SU-DHL-6 (cell line): ENCODE measurements at regions not wholly inside any gene's neighbourhood (a gene's known extent, or its start where the extent isn't known, plus 50 kb on each side); places are given as distances from the start of the nearest gene placed in this dataset.

ENCODE experiments used
- CTCF ChIP-seq: fragments of 200-600 bp; sonication (generic); IDR thresholded peaks from one replicate; pipeline ENCODE4 v1.5.1; 2017; ENCODE audit warnings: antibody characterized with exemption, mild to moderate bottlenecking, low read length, moderate library complexity; ENCODE audit not compliant: insufficient read depth, poor library complexity, severe bottlenecking
- EZH2phosphoT487 ChIP-seq: fragments of 200-600 bp; sonication (generic), shearing (Covaris generic); conservative IDR thresholded peaks from 2 replicates; pipeline ENCODE4 v1.6.1; 2018; ENCODE audit warnings: mild to moderate bottlenecking, antibody characterized with exemption, low read length, moderate library complexity, mixed read lengths

DNA sequence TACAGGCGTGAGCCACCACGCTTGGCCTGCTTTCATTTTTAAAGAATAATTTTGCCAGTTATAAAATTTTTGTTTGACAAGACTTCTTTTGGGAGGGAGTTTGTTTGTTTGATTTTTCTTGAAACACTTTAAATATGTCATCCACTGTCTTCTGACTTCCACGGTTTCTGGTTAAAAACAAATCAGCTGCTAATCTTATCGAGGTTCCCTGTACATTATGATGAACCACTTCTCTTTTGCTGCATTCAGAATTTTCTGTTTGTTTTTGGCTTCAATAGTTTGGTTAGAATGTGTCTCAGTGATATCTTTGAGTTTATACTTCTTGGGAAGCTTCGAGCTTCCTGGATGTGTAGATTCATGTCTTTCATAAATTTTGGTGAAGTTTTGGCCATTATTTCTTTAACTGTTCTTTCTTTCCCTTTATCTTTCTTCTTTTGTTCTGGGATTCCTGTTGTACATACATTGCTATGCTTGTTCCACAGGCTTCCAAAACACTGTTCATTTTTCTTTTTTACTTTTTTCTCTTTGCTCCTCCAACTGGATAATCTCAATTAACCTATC is 60.8 kb downstream of the MSX2 start:
- TF ChIP-seq CTCF (no peak), EZH2phosphoT487 (no peak)
